ENCODE measurements at regions not wholly inside any gene's neighbourhood (a gene's known extent, or its start where the extent isn't known, plus 50 kb on each side); places are given as distances from the start of the nearest gene placed in this dataset.

DNA sequence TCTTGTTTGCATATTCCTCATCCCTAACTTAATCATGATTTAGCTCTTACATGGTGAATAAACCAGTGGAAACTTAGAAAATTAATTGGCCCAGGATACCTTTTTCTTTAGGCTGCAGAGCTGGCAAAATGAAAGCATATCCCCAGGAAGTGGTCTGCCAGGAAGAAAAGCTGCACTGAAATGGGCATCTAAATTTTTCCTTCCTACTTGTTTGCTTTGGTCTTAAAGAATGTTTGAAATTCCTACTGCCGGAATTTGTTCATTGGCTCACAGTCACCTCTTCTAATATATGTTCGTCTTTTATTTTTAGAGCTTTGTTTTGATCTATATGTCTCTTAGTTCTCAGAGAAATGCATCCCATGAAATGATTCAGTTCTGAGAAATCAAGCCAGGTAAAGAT is 113.2 kb upstream of the ELL2 start:
- Histone ChIP-seq H3K9me3 (no peaks in the 10 kb centered on the region), H3K27me3 (ENCODE audit: insufficient read depth) (no peaks in the 10 kb centered on the region), H4K20me1 (ENCODE audit: insufficient read depth) (no peaks in the 10 kb centered on the region), H3K79me2 (ENCODE audit: insufficient read depth) (no peaks in the 10 kb centered on the region), H3F3A (replicated peaks; ENCODE audit: insufficient read depth) (peaks cover 21% of the 10 kb centered on the region), H3K9ac (peak overlapping the region; percentile 25; the same call in 1 of the 2 replicates), H2AFZ (ENCODE audit: low read depth) (peak overlapping the region; percentile 21), H3K27ac (ENCODE audit: low read depth in 2 of 2, low read length in 1 of 2) (peak overlapping the region; percentile 19 to 43; a peak in 3 of 4 replicates), H3K4me1 (ENCODE audit: control insufficient read depth in 1 of 2, insufficient read depth in 2 of 2, low read depth in 1 of 2, low read length in 1 of 2) (peaks cover 0 to 21% of the 10 kb centered on the region in 2 experiments; a peak in 2 of 4 replicates), H3K36me3 (replicated peaks in 1 of 2; ENCODE audit: control insufficient read depth in 1 of 2, insufficient read depth in 2 of 2, low read length in 1 of 2) (no peaks in the 10 kb centered on the region), H3K4me2 (no peak overlapping the region), H3K4me3 (ENCODE audit: low read depth in 2 of 2, low read length in 1 of 2) (no peak overlapping the region), H3K9me2 (no peaks in the 10 kb centered on the region)
- ChIA-PET CTCF (interaction anchor here (1.8 kb wide), 1 partner anchor 10 kb away, joined by 8 read pairs; no protein-coding TSS in a partner anchor), POLR2A (no interaction called here)
- no peak for DNase-seq
- TF ChIP-seq TEAD4 (IDR thresholded peaks at IDR 0.05; ENCODE audit: borderline replicate concordance, insufficient read depth) (0 out of 2 replicates have a peak, but pooled peaks have one; percentile 17), ZBTB33 (IDR thresholded peaks at IDR 0.05; ENCODE audit: borderline replicate concordance, low read depth) (no peak)
- WGBS (ENCODE audit: low lambda C conversion rate) = 42% methylated on average over 2 of the region's 2 CpGs

GRCh38 chr5:96074460-96074859 is 112.8 kb upstream of the ELL2 start:
- Histone ChIP-seq H3K9me2 (no peaks in the 10 kb centered on the region), H3K4me1 (ENCODE audit: control insufficient read depth in 1 of 2, insufficient read depth in 2 of 2, low read depth in 1 of 2, low read length in 1 of 2) (peaks cover 0 to 18% of the 10 kb centered on the region in 2 experiments; a peak in 2 of 4 replicates), H3K27me3 (ENCODE audit: insufficient read depth) (no peaks in the 10 kb centered on the region), H4K20me1 (ENCODE audit: insufficient read depth) (no peaks in the 10 kb centered on the region), H3K27ac (ENCODE audit: low read depth in 2 of 2, low read length in 1 of 2) (peak overlapping the region in 1 of 2 experiments; percentile 43; a peak in 3 of 4 replicates), H3K9me3 (no peaks in the 10 kb centered on the region), H3F3A (replicated peaks; ENCODE audit: insufficient read depth) (peaks cover 17% of the 10 kb centered on the region), H3K4me3 (ENCODE audit: low read depth in 2 of 2, low read length in 1 of 2) (no peak overlapping the region), H3K36me3 (replicated peaks in 1 of 2; ENCODE audit: control insufficient read depth in 1 of 2, insufficient read depth in 2 of 2, low read length in 1 of 2) (no peaks in the 10 kb centered on the region), H2AFZ (ENCODE audit: low read depth) (peak overlapping the region; percentile 21), H3K79me2 (ENCODE audit: insufficient read depth) (no peaks in the 10 kb centered on the region), H3K4me2 (no peak overlapping the region), H3K9ac (no peak overlapping the region; the same call in 1 of the 2 replicates)
- no peak for DNase-seq
- ChIA-PET POLR2A (no interaction called here), CTCF (interaction anchor here (1.8 kb wide), 1 partner anchor 10 kb away, joined by 8 read pairs; no protein-coding TSS in a partner anchor)
- TF ChIP-seq YY1 (IDR thresholded peaks at IDR 0.05; ENCODE audit: low read depth) (no peak), EZH2phosphoT487 (IDR thresholded peaks at IDR 0.05; ENCODE audit: borderline replicate concordance, low read depth) (no peak), MXI1 (IDR thresholded peaks at IDR 0.05; ENCODE audit: low read depth, low read length) (no peak), POLR2AphosphoS5 (IDR thresholded peaks at IDR 0.05; ENCODE audit: low read depth, low read length) (no peak), MEF2A (IDR thresholded peaks at IDR 0.05; ENCODE audit: borderline replicate concordance, low read depth) (no peak), RCOR1 (IDR thresholded peaks at IDR 0.05; ENCODE audit: low read length) (no peak), SMC3 (IDR thresholded peaks at IDR 0.05; ENCODE audit: low read depth, low read length) (no peak), TAF1 (IDR thresholded peaks at IDR 0.05; ENCODE audit: borderline replicate concordance, low read depth, low read length) (no peak), RXRA (IDR thresholded peaks at IDR 0.05; ENCODE audit: borderline replicate concordance, low read depth) (no peak), FOXM1 (IDR thresholded peaks at IDR 0.05; ENCODE audit: low read depth) (no peak), FOXJ3 (CRISPR knock-in tag; IDR thresholded peaks at IDR 0.05) (no peak), NFIC (IDR thresholded peaks at IDR 0.05; ENCODE audit: borderline replicate concordance) (no peak), ELF1 (IDR thresholded peaks at IDR 0.05) (no peak), GATA2 (CRISPR knock-in tag; IDR thresholded peaks at IDR 0.05) (no peak), JUND (IDR thresholded peaks at IDR 0.05) (no peak), RAD21 (IDR thresholded peaks at IDR 0.05; ENCODE audit: low read length) (no peak), GABPA (IDR thresholded peaks at IDR 0.05; ENCODE audit: low read depth) (no peak)
- TF ChIP-seq, protein P1, sequence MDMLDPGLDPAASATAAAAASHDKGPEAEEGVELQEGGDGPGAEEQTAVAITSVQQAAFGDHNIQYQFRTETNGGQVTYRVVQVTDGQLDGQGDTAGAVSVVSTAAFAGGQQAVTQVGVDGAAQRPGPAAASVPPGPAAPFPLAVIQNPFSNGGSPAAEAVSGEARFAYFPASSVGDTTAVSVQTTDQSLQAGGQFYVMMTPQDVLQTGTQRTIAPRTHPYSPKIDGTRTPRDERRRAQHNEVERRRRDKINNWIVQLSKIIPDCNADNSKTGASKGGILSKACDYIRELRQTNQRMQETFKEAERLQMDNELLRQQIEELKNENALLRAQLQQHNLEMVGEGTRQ (IDR thresholded peaks at IDR 0.05; ENCODE audit: borderline replicate concordance, low read depth, low read length) = no peak
- TF ChIP-seq, protein P2, sequence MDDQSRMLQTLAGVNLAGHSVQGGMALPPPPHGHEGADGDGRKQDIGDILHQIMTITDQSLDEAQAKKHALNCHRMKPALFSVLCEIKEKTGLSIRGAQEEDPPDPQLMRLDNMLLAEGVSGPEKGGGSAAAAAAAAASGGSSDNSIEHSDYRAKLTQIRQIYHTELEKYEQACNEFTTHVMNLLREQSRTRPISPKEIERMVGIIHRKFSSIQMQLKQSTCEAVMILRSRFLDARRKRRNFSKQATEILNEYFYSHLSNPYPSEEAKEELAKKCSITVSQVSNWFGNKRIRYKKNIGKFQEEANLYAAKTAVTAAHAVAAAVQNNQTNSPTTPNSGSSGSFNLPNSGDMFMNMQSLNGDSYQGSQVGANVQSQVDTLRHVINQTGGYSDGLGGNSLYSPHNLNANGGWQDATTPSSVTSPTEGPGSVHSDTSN (IDR thresholded peaks at IDR 0.05) = no peak
- TF ChIP-seq, protein P3, sequence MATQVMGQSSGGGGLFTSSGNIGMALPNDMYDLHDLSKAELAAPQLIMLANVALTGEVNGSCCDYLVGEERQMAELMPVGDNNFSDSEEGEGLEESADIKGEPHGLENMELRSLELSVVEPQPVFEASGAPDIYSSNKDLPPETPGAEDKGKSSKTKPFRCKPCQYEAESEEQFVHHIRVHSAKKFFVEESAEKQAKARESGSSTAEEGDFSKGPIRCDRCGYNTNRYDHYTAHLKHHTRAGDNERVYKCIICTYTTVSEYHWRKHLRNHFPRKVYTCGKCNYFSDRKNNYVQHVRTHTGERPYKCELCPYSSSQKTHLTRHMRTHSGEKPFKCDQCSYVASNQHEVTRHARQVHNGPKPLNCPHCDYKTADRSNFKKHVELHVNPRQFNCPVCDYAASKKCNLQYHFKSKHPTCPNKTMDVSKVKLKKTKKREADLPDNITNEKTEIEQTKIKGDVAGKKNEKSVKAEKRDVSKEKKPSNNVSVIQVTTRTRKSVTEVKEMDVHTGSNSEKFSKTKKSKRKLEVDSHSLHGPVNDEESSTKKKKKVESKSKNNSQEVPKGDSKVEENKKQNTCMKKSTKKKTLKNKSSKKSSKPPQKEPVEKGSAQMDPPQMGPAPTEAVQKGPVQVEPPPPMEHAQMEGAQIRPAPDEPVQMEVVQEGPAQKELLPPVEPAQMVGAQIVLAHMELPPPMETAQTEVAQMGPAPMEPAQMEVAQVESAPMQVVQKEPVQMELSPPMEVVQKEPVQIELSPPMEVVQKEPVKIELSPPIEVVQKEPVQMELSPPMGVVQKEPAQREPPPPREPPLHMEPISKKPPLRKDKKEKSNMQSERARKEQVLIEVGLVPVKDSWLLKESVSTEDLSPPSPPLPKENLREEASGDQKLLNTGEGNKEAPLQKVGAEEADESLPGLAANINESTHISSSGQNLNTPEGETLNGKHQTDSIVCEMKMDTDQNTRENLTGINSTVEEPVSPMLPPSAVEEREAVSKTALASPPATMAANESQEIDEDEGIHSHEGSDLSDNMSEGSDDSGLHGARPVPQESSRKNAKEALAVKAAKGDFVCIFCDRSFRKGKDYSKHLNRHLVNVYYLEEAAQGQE (IDR thresholded peaks at IDR 0.05; ENCODE audit: low read depth, low read length) = no peak
- 86% methylated on average over 1 of the region's 1 CpG for WGBS (ENCODE audit: low lambda C conversion rate)

All from SK-N-SH (cell line).